GM21723 (cell line): ENCODE measurements at regions not wholly inside any gene's neighbourhood (a gene's known extent, or its start where the extent isn't known, plus 50 kb on each side); places are given as distances from the start of the nearest gene placed in this dataset.

Experiments used
- ATAC-seq: cut with Tn5 transposase; IDR thresholded peaks from one replicate; pipeline ENCODE4 v1.9.1; 2021; ENCODE audit warnings: mild to moderate bottlenecking, moderate library complexity; ENCODE audit not compliant: unreplicated experiment

DNA sequence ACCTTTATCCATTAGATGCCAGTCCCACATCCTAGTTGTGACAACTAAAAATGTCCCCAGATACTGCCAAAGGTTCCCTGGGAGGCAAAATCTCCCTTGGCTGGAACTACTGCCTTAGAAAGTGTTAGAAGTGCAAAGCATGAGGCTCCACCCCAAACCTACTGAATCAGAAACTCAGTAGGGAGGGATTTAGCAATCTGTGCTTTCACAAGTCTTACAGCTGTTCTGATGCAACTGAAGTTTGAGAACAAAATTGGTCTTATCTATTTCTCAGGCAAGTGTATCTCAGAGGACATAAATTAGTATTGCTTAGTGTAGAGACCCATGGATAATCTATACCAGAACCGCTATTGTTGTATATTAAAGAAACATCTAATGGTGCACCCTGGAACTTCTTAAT, 70.2 kb downstream of the CLDN1 start:
- no peak for ATAC-seq

- ATAC-seq: no peak
These were observed 72.8 kb downstream of the CLDN1 start for GRCh38 chr3:190249414-190249813.

DNA sequence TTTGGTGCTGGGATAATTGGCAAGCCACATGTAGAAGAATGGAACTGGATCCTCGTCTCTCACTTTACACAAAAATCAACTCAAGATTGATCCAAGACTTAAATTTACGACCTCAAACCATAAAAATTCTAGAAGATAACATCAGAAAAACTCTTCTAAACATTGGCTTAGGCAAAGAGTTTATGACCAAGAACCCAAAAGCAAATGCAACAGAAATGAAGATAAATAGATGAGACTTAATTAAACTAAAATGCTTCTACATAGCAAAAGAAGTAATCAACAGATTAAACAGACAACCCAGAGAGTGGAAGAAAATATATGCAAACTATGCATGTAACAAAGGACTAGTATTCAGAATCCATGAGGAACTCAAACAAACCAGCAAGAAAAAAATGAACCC, 80.1 kb downstream of the CLDN1 start:
- no peak for ATAC-seq

- ATAC-seq: no peak
These were observed 82.9 kb downstream of the CLDN1 start for GRCh38 chr3:190239325-190239724.

DNA sequence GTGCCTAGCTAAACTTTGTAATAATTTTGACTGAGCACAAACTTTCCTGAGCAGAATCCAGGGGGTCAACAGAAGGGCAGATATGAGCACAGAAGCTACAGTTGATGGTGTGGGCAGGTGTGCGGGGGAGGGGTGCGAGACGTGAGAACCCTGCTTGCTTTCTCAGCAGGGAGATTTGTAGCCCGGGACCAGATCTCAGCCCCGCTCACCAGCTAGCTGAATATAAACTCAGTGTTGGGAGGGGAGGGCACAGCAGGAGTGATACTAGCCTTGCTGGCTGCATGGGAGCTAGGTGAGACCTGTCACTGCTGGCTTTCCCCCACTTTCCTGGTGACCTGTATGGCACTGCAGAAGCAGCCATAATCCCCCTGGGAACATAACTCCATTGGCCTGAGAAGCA, 83.4 kb downstream of the CLDN1 start:
- ATAC-seq: no peak

DNA sequence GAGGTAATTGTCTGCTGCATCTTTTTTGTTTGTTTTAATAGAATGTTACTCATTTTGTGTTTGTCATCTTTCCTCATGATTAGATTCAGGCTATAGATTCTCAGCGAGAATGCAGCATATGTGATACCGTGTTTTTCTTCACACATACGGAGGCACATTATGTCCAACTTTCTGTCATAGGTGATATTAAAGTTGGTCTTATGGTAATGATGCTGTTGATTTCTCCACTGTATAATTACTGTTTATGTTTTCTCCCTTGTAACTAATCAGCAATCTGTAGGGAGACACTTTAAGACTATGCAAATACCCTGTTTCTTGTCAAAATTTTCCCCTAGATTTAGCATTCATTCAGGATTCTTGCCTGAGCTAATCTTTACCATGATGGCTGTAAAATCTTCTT, 87.6 kb downstream of the CLDN1 start:
- no peak for ATAC-seq

DNA sequence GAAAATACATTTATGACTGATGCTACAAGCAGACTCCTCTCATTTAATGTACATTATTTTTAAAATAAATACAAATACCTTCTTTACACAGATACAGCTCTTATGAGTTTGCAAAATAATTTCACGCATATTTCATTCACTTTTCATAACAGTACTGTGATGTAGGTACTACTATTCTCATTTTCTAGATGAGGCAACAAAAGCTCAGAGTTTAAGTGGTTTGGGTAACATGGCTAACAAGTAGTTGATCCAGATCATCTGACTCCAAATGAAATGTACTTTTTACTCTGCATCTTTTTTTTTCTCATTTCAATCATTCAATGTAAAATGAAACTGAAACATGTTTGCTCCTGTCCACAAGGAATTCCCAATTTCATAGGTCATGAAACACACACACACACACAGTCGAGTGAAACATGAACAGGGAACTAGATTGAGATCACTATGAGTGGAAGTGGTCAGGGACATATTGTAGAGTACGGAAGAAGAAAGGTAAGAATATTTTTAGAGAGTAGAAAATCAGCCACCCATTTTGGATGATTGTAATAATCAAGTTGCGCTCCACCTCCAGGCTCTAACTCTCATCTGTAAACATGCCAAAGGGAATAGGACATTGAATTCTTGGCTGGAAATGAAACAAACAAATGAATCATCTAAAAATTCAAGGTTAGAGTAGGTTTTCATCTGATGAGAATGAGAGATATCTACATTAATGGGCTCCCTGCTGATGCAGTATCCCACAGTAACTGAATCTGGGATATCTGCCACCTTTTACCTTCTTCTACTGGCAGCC, 92.4 kb downstream of the CLDN1 start:
- peak; percentile 69 for ATAC-seq

- ATAC-seq: no peak
These were observed 95.2 kb downstream of the CLDN1 start for GRCh38 chr3:190227064-190227463.

- no peak for ATAC-seq
These were observed 97.2 kb downstream of the CLDN1 start for GRCh38 chr3:190224863-190225692.

DNA sequence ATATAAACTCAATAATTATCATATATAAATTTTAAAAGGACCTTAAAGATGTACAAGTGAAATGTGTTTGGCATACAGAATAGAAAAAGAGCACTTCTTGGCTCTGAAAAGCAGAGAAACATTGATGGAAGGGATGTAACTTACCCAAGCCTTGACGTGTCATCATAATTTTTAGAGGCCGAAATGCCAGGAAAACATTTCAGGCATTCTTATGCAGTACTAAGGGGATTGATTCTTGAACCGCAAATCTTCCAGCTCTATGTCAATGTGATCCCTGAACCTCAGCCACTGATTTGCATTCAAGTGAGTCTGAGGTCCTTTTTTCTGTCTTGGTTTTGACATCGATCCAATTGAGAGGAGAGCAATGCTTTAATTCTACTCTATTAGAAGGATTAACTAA, 97.8 kb downstream of the CLDN1 start:
- no peak for ATAC-seq

DNA sequence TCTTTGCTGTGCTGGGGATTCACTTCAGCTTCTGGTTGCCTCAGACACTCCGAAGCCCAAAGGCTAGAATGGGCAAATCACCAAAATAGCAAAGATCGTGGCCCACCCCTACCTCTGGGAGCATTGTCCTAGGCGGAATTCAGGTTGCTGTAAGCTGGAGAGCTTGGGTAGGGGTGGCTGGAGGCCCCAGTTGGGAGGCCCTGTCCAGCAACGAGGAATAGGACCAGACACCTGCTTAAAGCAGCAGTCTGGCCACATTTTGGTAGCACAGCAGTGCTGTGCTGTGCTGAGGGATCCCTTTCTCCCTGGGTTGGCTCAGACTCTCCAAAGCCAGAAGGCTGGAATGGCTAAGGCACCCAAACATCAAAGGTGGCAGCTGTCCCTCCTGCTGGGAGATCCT, 99.3 kb downstream of the CLDN1 start:
- ATAC-seq: no peak

- ATAC-seq: no peak
These were observed 99.9 kb downstream of the CLDN1 start for GRCh38 chr3:190222360-190222759.

DNA sequence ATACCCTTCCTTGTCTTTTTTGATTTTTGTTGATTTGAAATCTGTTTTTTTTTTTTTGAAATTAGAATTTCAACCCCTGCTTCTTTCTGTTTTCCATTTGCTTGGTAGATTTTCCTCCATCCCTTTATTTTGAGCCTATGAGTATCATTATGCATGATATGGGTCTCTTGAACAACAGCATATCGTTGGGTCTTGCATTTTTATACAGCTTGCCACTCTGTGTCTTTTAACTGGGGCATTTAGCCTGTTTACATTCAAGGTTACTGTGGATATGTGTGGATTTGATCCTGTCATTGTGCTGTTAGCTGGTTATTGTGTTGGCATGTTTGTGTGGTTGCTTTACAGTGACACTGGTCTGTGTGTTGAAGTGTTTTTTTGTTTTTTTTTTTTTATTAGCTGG, 99.7 kb upstream of the P3H2 start:
- ATAC-seq: no peak

DNA sequence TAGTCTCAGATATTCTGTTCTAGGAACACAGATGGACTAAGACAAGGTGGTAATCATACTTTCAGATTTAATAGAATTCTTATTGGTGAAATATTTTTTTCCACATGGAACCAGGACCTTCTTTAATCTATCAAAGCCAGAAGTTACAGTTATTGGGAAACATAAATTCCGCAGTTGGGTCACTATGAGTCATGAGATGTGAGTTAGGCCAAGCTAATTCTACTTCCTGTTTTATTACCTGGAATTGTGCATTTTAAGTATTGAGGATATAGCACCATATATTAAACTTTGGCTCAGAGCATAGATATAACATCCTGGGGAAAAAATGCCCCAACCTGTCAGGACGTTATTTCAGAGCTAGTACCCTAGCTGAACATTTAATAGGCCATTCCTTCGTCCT, 96.4 kb upstream of the P3H2 start:
- ATAC-seq: no peak

DNA sequence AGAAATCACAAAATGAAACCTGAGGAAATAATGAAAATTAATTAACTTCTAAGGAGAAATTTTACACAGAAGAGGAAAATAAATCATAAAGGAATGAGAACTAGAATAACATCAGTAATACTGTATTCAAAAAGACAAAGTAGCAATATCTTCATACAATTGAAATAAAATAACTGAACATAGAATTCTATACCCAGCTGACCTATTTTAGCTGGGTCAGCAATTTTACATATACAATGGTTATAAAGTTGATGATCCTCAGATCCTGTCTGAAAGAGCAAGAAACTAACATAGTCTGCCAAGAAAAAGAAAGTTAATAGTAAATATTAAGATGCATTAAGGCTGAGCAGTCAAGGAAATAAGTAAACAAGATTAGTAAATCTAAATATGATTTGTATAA, 93.0 kb upstream of the P3H2 start:
- ATAC-seq: no peak

DNA sequence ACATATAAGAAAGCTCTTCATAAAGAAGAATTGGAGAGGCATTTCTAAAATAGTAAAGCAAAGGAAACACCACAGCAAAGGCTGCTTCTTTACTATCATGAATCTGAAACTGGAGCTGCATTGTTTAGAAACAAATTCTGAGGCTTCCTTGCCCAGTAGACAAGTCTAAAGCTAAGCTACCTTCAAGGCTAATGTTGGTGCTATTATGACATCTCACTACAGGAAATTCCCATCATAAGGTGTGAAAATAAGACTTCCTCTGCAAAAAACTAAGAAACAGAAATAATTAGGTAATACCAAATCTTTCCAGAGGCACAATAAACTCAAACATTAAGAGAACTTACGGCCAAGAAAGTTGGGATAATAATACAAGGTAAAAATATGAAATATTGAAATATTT, 89.9 kb upstream of the P3H2 start:
- ATAC-seq: no peak

DNA sequence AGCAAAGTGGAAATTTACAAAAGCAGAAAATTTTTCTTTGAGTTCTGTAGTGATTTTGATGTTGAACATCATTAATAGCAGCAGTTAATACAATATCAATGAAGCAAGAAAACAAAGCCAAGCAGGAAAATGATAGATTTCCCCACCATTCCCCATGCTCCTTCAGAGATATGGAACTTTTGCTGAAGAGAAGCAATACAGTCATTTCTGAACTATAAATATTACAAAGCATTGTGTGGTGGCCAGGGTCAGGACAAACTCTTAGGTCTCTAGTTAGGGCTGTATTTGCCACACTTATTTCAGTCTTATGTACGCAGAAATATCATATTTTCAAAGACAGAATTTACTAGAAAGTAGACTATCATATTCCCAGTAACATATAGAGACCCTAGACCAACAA, 88.8 kb upstream of the P3H2 start:
- no peak for ATAC-seq

DNA sequence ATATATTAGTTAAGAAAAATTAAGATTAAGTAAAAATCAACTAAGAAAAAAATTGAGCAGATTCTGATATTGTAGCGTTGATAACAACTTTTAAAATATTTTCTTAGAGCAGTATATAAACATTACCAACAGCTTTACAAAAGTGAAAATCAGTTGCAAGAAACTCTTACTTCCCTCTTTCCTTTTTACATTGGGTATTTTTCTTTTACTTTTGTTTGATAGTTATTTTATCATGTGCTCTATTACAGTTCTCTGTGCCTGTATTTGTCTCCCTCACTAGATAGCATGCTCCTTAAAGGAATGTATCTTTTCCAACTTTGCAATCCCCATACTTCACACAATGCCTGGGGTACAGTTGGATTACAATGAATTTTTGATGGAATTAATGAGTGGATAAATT, 87.5 kb upstream of the P3H2 start:
- ATAC-seq: peak; percentile 36

- ATAC-seq: peak; percentile 78
These were observed 85.0 kb upstream of the P3H2 start for GRCh38 chr3:190205739-190206138.

DNA sequence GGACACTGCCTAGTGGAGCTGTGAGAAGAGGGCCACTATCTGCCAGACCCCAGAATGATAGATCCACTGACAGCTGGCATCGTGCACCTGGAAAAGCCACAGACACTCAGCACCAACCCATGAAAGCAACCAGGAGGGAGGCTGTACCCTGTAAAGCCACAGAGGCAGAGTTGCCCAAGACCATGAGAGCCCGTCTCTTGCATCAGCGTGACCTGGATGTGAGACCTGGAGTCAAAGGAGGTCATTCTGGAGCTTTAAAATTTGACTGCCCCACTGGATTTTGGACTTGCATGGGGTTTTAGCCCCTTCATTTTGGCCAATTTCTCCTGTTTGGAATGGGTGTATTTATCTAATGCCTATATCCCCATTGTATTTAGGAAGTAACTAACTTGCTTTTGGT, 83.5 kb upstream of the P3H2 start:
- no peak for ATAC-seq

DNA sequence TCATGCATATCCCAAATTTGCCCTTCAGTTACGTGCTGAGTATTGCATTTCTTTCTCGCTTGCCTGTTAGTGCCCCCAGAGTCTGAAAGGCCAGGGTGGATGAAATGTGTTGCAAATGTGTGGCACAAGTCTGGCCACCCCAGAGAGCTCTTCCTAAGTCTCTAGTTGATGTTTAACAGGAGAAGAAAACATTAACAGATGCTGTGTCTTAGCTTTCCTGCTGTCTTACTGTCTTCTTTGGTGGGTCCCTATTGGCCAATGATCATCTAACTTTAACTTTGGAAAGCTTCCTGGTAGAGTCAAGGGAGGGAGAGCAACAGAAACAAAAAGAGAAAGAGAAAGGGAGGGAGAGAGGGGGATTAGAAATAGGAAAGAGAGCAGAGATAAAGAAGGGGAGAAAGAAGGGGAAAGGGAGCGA, 76.7 kb upstream of the P3H2 start:
- ATAC-seq: no peak

GRCh38 chr3:190194506-190194905, 73.8 kb upstream of the P3H2 start:
- no peak for ATAC-seq
